Natural killer cell (primary cell): ENCODE measurements at regions not wholly inside any gene's neighbourhood (a gene's known extent, or its start where the extent isn't known, plus 50 kb on each side); places are given as distances from the start of the nearest gene placed in this dataset.

Experiments
- ATAC-seq, 3 donors: fragments of 150-1000 bp in 2 of 3; fragments of 200-7000 bp in 1 of 3; cut with Tn5 transposase; 1 replicate in 1 of 3; 2 replicates in 2 of 3; pipeline ENCODE4 v1.10.0; 2021; ENCODE audit warnings: mild to moderate bottlenecking in 2 of 3, moderate library complexity in 2 of 3
- DNase-seq, 2 donors: peaks; one replicate each; pipeline versions ENCODE4 v3.0.0 to v3.0.0-alpha.2; 2013 to 2021; ENCODE audit warnings: mixed read lengths in 1 of 2
- H3K27ac ChIP-seq: one replicate; pipeline ENCODE4 v1.5.1; 2013; ENCODE audit warnings: mild to moderate bottlenecking, low read length
- H3K27me3 ChIP-seq: one replicate; pipeline ENCODE4 v1.6.1; 2013; ENCODE audit warnings: low read length; ENCODE audit not compliant: control insufficient read depth, insufficient read depth
- H3K36me3 ChIP-seq: one replicate; pipeline ENCODE4 v1.6.1; 2013; ENCODE audit warnings: low read length; ENCODE audit not compliant: control insufficient read depth, insufficient read depth
- H3K4me1 ChIP-seq: one replicate; pipeline ENCODE4 v1.6.1; 2013; ENCODE audit warnings: low read length; ENCODE audit not compliant: control insufficient read depth, insufficient read depth
- H3K4me3 ChIP-seq: one replicate; pipeline ENCODE4 v1.5.1; 2013; ENCODE audit warnings: low read length
- H3K9me3 ChIP-seq: one replicate; pipeline ENCODE4 v1.6.1; 2013; ENCODE audit warnings: low read length; ENCODE audit not compliant: control insufficient read depth, insufficient read depth
- H3K27ac Mint-ChIP-seq, 2 donors: one replicate each; pipeline ENCODE4 v1.8.0; 2022; ENCODE audit warnings: mild to moderate bottlenecking in 2 of 2, mixed read lengths in 2 of 2, moderate library complexity in 1 of 2
- H3K27me3 Mint-ChIP-seq, 2 donors: one replicate each; pipeline ENCODE4 v1.8.0; 2022; ENCODE audit warnings: low read depth in 2 of 2, mixed read lengths in 2 of 2
- H3K36me3 Mint-ChIP-seq: one replicate; pipeline ENCODE4 v1.8.0; 2022; ENCODE audit warnings: mixed read lengths
- H3K4me1 Mint-ChIP-seq, 2 donors: one replicate each; pipeline ENCODE4 v1.8.0; 2022; ENCODE audit warnings: mixed read lengths in 2 of 2
- H3K4me3 Mint-ChIP-seq: one replicate; pipeline ENCODE4 v1.8.0; 2022; ENCODE audit warnings: mild to moderate bottlenecking, moderate library complexity, mixed read lengths
- H3K9me3 Mint-ChIP-seq, 2 donors: one replicate each; pipeline ENCODE4 v1.8.0; 2022; ENCODE audit warnings: mixed read lengths in 2 of 2
- WGBS: methylation state at CpG from one replicate; pipeline ENCODE4 v1.1.7; 2013; ENCODE audit warnings: missing lambda C conversion rate; ENCODE audit not compliant: insufficient coverage; 5-methylcytosine and 5-hydroxymethylcytosine counted together
- intact Hi-C: fragments of 100-400 bp; cut with micrococcal nuclease; formaldehyde crosslinking; loops from one replicate; pipeline ENCODE4 v1.14.2; 2022
- TF ChIP-seq, protein P1 (sequence below): fragments of 200-600 bp; IDR thresholded peaks from one replicate; pipeline ENCODE4 v1.8.0; 2022; ENCODE audit warnings: antibody characterized with exemption

DNA sequence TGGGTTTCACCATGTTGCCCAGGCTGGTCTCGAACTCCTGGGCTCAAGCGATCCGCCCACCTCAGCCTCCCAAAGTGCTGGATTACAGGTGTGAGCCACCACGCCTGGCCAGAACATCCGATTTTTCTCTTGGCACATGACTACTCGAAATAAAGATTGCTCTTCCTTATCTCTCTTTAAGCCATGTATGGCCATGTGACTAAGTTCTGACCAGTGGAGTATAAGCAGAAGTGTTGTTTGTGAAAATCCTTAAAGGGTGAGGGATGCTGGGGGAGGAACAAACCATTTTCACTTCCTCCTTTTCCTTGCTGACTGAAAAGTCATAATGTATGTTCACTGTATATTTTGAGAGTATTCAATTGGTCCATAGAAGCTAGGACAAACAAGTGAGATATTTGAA lies 50.7 kb upstream of the ATF7IP start:
- H3K27me3 Mint-ChIP-seq: no peaks in the 10 kb centered on the region
- intact Hi-C loops: no loop called here

DNA sequence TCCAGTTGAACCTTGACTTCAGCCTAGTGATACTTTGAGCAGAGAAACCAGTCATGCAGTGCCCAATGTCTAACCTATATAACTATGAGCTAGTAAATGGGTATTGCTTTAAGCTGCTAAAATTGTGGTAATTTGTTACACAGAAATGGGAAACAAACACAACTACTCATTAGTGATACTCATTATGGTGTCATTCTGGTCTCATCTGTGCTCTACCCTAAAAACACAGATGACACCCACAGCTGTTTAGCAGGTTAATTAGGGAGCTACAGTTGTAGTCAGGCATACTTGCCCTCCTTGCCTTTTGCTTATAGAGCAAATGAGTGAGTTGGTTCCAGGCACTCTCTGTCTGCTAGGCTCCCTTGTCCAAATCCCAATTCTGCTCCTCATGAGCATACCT lies 50.0 kb upstream of the ATF7IP start:
- no peaks in the 10 kb centered on the region for H3K4me1 ChIP-seq
- no peak for ATAC-seq
- no peak overlapping the region for H3K27ac Mint-ChIP-seq

More for the DNA sequence above, 50.7 kb upstream of the ATF7IP start:
- Histone ChIP-seq H3K27ac (no peak overlapping the region), H3K9me3 (no peaks in the 10 kb centered on the region), H3K36me3 (no peaks in the 10 kb centered on the region), H3K27me3 (no peaks in the 10 kb centered on the region), H3K4me1 (no peaks in the 10 kb centered on the region), H3K4me3 (no peak overlapping the region)
- TF ChIP-seq, protein P1, sequence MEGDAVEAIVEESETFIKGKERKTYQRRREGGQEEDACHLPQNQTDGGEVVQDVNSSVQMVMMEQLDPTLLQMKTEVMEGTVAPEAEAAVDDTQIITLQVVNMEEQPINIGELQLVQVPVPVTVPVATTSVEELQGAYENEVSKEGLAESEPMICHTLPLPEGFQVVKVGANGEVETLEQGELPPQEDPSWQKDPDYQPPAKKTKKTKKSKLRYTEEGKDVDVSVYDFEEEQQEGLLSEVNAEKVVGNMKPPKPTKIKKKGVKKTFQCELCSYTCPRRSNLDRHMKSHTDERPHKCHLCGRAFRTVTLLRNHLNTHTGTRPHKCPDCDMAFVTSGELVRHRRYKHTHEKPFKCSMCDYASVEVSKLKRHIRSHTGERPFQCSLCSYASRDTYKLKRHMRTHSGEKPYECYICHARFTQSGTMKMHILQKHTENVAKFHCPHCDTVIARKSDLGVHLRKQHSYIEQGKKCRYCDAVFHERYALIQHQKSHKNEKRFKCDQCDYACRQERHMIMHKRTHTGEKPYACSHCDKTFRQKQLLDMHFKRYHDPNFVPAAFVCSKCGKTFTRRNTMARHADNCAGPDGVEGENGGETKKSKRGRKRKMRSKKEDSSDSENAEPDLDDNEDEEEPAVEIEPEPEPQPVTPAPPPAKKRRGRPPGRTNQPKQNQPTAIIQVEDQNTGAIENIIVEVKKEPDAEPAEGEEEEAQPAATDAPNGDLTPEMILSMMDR: no peak
- H3K9me3 Mint-ChIP-seq: no peaks in the 10 kb centered on the region
- 93% methylated on average over 6 of the region's 6 CpGs for WGBS
- no peak overlapping the region for H3K27ac Mint-ChIP-seq
- ATAC-seq: no peak
- H3K36me3 Mint-ChIP-seq: no peaks in the 10 kb centered on the region
- no peak overlapping the region for H3K4me3 Mint-ChIP-seq
- no peak for DNase-seq
- no peaks in the 10 kb centered on the region for H3K4me1 Mint-ChIP-seq

More for the DNA sequence above, 50.0 kb upstream of the ATF7IP start:
- no peak overlapping the region for H3K27ac ChIP-seq
- H3K9me3 ChIP-seq: no peaks in the 10 kb centered on the region
- DNase-seq: no peak
- TF ChIP-seq, protein P1: no peak
- no peaks in the 10 kb centered on the region for H3K27me3 Mint-ChIP-seq
- no peak overlapping the region for H3K4me3 Mint-ChIP-seq
- H3K4me1 Mint-ChIP-seq: no peaks in the 10 kb centered on the region
- no peaks in the 10 kb centered on the region for H3K27me3 ChIP-seq
- H3K9me3 Mint-ChIP-seq: no peaks in the 10 kb centered on the region
- H3K36me3 ChIP-seq: no peaks in the 10 kb centered on the region
- intact Hi-C loops: no loop called here
- H3K36me3 Mint-ChIP-seq: no peaks in the 10 kb centered on the region
- H3K4me3 ChIP-seq: no peak overlapping the region
